Endothelial cell of umbilical vein (primary cell): ENCODE measurements at regions not wholly inside any gene's neighbourhood (a gene's known extent, or its start where the extent isn't known, plus 50 kb on each side); places are given as distances from the start of the nearest gene placed in this dataset.

Experiments
- EZH2 ChIP-seq: IDR thresholded peaks from 2 replicates; pipeline ENCODE4 v1.6.1; 2012; ENCODE audit warnings: borderline replicate concordance, low read depth, mild to moderate bottlenecking, moderate library complexity, low read length, inconsistent platforms; ENCODE audit not compliant: severe bottlenecking
- POLR2A ChIP-seq: IDR thresholded peaks from 2 replicates; pipeline ENCODE4 v1.6.1; 2012; ENCODE audit warnings: low read depth, mild to moderate bottlenecking, control low read depth, low read length
- POLR2AphosphoS5 ChIP-seq: IDR thresholded peaks from 2 replicates; pipeline ENCODE4 v1.6.1; 2012; ENCODE audit warnings: low read depth, mild to moderate bottlenecking, control low read depth, low read length, moderate library complexity; ENCODE audit not compliant: insufficient read depth
- TF ChIP-seq, protein P1 (sequence below): IDR thresholded peaks from 2 replicates; pipeline ENCODE4 v1.6.1; 2011; ENCODE audit not compliant: insufficient read depth, insufficient read length
- TF ChIP-seq, protein P2 (sequence below), 2 donors: IDR thresholded peaks; 1 replicate in 1 of 2; 2 replicates in 1 of 2; pipeline ENCODE4 v1.5.1; 2011; ENCODE audit warnings: low read length in 2 of 2, mild to moderate bottlenecking in 2 of 2, moderate library complexity in 2 of 2, control low read depth in 1 of 2, inconsistent platforms in 1 of 2, low read depth in 1 of 2; ENCODE audit not compliant: insufficient read depth in 1 of 2; ENCODE audit errors: extremely low read depth in 1 of 2

DNA sequence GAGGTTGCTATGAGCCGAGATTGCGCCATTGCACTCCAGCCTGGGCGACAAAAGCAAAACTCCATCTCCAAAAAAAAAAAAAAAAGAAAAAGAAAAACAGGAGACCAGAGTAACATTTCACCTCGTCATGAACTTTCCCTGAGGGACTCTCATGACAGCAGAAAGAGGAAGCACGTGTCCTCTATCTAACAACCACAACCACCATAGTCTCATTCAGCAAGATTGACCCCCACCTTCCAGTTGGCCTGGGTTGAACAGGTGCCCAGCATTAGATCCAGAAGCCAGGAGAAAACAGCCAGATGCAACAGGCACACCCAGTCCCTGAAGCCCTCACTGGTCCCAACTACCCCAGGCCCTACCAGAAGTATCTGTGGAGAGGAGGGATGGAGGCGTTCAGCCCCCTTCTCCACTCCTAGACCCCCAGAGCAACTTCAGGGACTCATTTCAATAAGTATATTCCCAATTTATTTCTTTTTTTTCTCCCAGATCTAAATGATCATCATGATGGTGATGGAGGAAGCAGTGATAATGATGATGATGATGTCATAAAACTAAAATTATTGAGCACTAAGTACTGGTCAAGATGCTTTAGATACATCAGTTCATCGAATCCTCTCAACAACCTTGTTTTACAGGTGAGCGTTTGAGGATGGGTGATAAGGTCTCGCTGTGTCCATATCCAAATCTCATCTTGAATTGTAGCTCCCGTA is 235.0 kb downstream of the EFCAB11 start:
- TF ChIP-seq POLR2A: no peak
- TF ChIP-seq, protein P1, sequence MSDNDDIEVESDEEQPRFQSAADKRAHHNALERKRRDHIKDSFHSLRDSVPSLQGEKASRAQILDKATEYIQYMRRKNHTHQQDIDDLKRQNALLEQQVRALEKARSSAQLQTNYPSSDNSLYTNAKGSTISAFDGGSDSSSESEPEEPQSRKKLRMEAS: no peak
- TF ChIP-seq, protein P2, sequence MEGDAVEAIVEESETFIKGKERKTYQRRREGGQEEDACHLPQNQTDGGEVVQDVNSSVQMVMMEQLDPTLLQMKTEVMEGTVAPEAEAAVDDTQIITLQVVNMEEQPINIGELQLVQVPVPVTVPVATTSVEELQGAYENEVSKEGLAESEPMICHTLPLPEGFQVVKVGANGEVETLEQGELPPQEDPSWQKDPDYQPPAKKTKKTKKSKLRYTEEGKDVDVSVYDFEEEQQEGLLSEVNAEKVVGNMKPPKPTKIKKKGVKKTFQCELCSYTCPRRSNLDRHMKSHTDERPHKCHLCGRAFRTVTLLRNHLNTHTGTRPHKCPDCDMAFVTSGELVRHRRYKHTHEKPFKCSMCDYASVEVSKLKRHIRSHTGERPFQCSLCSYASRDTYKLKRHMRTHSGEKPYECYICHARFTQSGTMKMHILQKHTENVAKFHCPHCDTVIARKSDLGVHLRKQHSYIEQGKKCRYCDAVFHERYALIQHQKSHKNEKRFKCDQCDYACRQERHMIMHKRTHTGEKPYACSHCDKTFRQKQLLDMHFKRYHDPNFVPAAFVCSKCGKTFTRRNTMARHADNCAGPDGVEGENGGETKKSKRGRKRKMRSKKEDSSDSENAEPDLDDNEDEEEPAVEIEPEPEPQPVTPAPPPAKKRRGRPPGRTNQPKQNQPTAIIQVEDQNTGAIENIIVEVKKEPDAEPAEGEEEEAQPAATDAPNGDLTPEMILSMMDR (IDR thresholded peaks at IDR 0.05; ENCODE audit: extremely low read depth in 1 of 2, insufficient read depth in 1 of 2, low read depth in 1 of 2, low read length in 2 of 2): no peak
- no peak for TF ChIP-seq EZH2
- TF ChIP-seq POLR2AphosphoS5: no peak
